Mucosa of gallbladder (tissue), 1 donor: ENCODE measurements at regions not wholly inside any gene's neighbourhood (a gene's known extent, or its start where the extent isn't known, plus 50 kb on each side); places are given as distances from the start of the nearest gene placed in this dataset.
"Not testable (repeated sequence)": the region's sequence is repeated elsewhere in the genome, so short reads cannot be mapped to it uniquely, and the experiment has no call there.

ENCODE experiments used
- DNase-seq: peaks from one replicate; pipeline ENCODE4 v3.0.0-alpha.2; 2020; ENCODE audit warnings: low spot score
- donor health status: DM: no; HTN: no; CAD: no.

- DNase-seq: no peak
Observed at GRCh38 chr10:20502903-20503585, 394.1 kb downstream of the NEBL start.

GRCh38 chr10:20494474-20494873, 402.6 kb downstream of the NEBL start:
- DNase-seq: no peak

GRCh38 chr10:20492447-20492846, 404.7 kb downstream of the NEBL start:
- DNase-seq: no peak

- DNase-seq: no peak
Observed at GRCh38 chr10:20489961-20490360, 407.1 kb downstream of the NEBL start.

GRCh38 chr10:20486791-20487190, 410.3 kb downstream of the NEBL start:
- no peak for DNase-seq

- no peak for DNase-seq
Observed at GRCh38 chr10:20485554-20485953, 411.6 kb downstream of the NEBL start.

- no peak for DNase-seq
Observed at GRCh38 chr10:20481054-20481453, 416.1 kb downstream of the NEBL start.

GRCh38 chr10:20480575-20480974, 416.5 kb downstream of the NEBL start:
- not testable (repeated sequence) for DNase-seq

GRCh38 chr10:20474064-20474463, 423.0 kb downstream of the NEBL start:
- no peak for DNase-seq

GRCh38 chr10:20473023-20473760, 423.9 kb downstream of the NEBL start:
- DNase-seq: no peak

GRCh38 chr10:20466731-20467130, 430.4 kb downstream of the NEBL start:
- DNase-seq: no peak

GRCh38 chr10:20457649-20458048, 439.5 kb downstream of the NEBL start:
- DNase-seq: no peak

- DNase-seq: no peak
Observed at GRCh38 chr10:20455774-20456173, 441.3 kb downstream of the NEBL start.

- DNase-seq: no peak
Observed at GRCh38 chr10:20454331-20454730, 442.8 kb downstream of the NEBL start.

GRCh38 chr10:20446561-20447193, 450.4 kb downstream of the NEBL start:
- no peak for DNase-seq

- DNase-seq: no peak
Observed at GRCh38 chr10:20443094-20443493, 454.0 kb downstream of the NEBL start.

GRCh38 chr10:20429742-20430141, 467.4 kb downstream of the NEBL start:
- no peak for DNase-seq

GRCh38 chr10:20427821-20428220, 469.3 kb downstream of the NEBL start:
- no peak for DNase-seq

GRCh38 chr10:20418286-20418685, 478.8 kb downstream of the NEBL start:
- DNase-seq: no peak

- DNase-seq: no peak
Observed at GRCh38 chr10:20417791-20418190, 479.3 kb downstream of the NEBL start.

GRCh38 chr10:20415684-20416083, 481.4 kb downstream of the NEBL start:
- no peak for DNase-seq

- no peak for DNase-seq
Observed at GRCh38 chr10:20407357-20407756, 489.8 kb downstream of the NEBL start.
